PC-9 (cell line): ENCODE measurements at regions not wholly inside any gene's neighbourhood (a gene's known extent, or its start where the extent isn't known, plus 50 kb on each side); places are given as distances from the start of the nearest gene placed in this dataset.

Experiments used
- BruUV-seq: library from RNA; stranded (reverse); fragments of 400-500 nt; replicated peaks from 2 replicates; lab custom pipeline; 2021; lab: Mats Ljungman, UMichigan
- CTCF ChIA-PET: fragments of 300-600 bp; sonication (Branson Sonifier 250); formaldehyde crosslinking; loops from one replicate; lab custom pipeline; 2022; ENCODE audit warnings: antibody characterized with exemption; lab: Charles Lee
- POLR2A ChIA-PET: fragments of 300-600 bp; sonication (Branson Sonifier 250); formaldehyde crosslinking; loops from one replicate; lab custom pipeline; 2022; ENCODE audit warnings: antibody characterized with exemption; ENCODE audit not compliant: unreplicated experiment; lab: Charles Lee
- DNase-seq, 2 experiments: peaks; one replicate each; pipeline versions ENCODE4 v3.0.0 to v3.0.0-alpha.2; 2015 to 2022; ENCODE audit warnings: mixed read lengths in 1 of 2
- H2AFZ ChIP-seq: fragments of 200-600 bp; sonication (generic); 2 replicates; pipeline ENCODE4 v1.8.1; 2017; ENCODE audit warnings: antibody characterized with exemption
- H3F3A ChIP-seq: fragments of 200-600 bp; sonication (generic); 2 replicates; pipeline ENCODE4 v1.8.1; 2017; ENCODE audit warnings: antibody characterized with exemption, mild to moderate bottlenecking, low read depth; ENCODE audit not compliant: insufficient read depth
- H3K27ac ChIP-seq: fragments of 200-600 bp; sonication (generic); 2 replicates; pipeline ENCODE4 v1.6.1; 2016; ENCODE audit warnings: mixed run types
- H3K27me3 ChIP-seq: fragments of 200-600 bp; sonication (generic); 2 replicates; pipeline ENCODE4 v1.6.1; 2016; ENCODE audit warnings: low read depth, mixed run types; ENCODE audit not compliant: insufficient read depth
- H3K36me3 ChIP-seq: fragments of 200-600 bp; sonication (generic); 2 replicates; pipeline ENCODE4 v1.6.1; 2016; ENCODE audit warnings: low read depth, mixed run types
- H3K4me1 ChIP-seq: fragments of 200-600 bp; sonication (generic); replicated peaks from 2 replicates; pipeline ENCODE4 v1.6.1; 2016; ENCODE audit warnings: mixed run types; ENCODE audit not compliant: insufficient read depth
- H3K4me2 ChIP-seq: fragments of 200-600 bp; sonication (generic); 2 replicates; pipeline ENCODE4 v1.6.1; 2017; ENCODE audit warnings: mixed run types
- H3K4me3 ChIP-seq: fragments of 200-600 bp; sonication (generic); 2 replicates; pipeline ENCODE4 v1.6.1; 2016; ENCODE audit warnings: mixed run types
- H3K79me2 ChIP-seq: fragments of 200-600 bp; sonication (generic); 2 replicates; pipeline ENCODE4 v1.6.1; 2017; ENCODE audit warnings: low read depth, mixed run types
- H3K9me2 ChIP-seq: fragments of 200-600 bp; sonication (generic); 2 replicates; pipeline ENCODE4 v1.8.1; 2017; ENCODE audit warnings: mild to moderate bottlenecking; ENCODE audit not compliant: insufficient read depth
- H3K9me3 ChIP-seq: fragments of 200-600 bp; sonication (generic); 2 replicates; pipeline ENCODE4 v1.8.1; 2016; ENCODE audit warnings: low read depth; ENCODE audit not compliant: insufficient read depth
- H4K20me1 ChIP-seq: fragments of 200-600 bp; sonication (generic); 2 replicates; pipeline ENCODE4 v1.8.1; 2017; ENCODE audit not compliant: insufficient read depth
- EZH2 ChIP-seq: fragments of 200-600 bp; sonication (generic); IDR thresholded peaks from 2 replicates; pipeline ENCODE4 v1.8.0; 2017; ENCODE audit warnings: antibody characterized with exemption, low read depth
- intact Hi-C: fragments of 100-400 bp; cut with micrococcal nuclease; formaldehyde crosslinking; loops from one replicate; pipeline ENCODE4 v1.10.0; 2022; ENCODE audit not compliant: unreplicated experiment
- TF ChIP-seq, protein P1 (sequence below): fragments of 200-600 bp; sonication (generic); conservative IDR thresholded peaks from 2 replicates; pipeline ENCODE4 v1.6.1; 2017; ENCODE audit warnings: mixed run types, antibody characterized with exemption, mild to moderate bottlenecking, moderate library complexity

DNA sequence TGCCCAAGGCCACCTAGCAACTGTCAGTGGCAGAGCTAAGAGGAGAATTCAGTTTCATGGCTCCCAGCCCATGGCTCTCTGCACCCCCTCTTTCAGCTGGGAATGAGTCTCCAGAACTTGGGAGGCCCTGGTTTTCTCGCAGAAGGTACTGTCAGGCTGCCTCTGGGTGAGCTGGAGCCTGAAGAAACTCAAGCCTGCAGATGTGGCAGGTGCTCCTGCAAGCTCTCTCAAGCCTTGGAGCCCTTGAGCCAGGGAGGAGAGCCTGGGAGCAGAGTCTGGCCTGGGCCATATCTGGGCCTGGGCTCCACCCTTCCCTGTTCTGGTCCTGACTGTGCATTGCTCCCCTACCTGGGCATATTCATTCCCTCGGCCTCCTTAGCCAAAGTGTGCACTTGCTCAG lies 74.4 kb upstream of the TLE3 start:
- intact Hi-C loops: no loop called here
- Histone ChIP-seq H3K27me3 (no peaks in the 10 kb centered on the region), H3F3A (no peaks in the 10 kb centered on the region), H3K9me3 (no peaks in the 10 kb centered on the region), H3K36me3 (no peaks in the 10 kb centered on the region), H3K4me3 (no peak overlapping the region), H4K20me1 (no peaks in the 10 kb centered on the region), H3K4me2 (no peak overlapping the region), H3K79me2 (no peaks in the 10 kb centered on the region), H3K4me1 (no peaks in the 10 kb centered on the region), H3K27ac (no peak overlapping the region), H2AFZ (no peak overlapping the region), H3K9me2 (no peaks in the 10 kb centered on the region)
- TF ChIP-seq EZH2: no peak
- TF ChIP-seq, protein P1, sequence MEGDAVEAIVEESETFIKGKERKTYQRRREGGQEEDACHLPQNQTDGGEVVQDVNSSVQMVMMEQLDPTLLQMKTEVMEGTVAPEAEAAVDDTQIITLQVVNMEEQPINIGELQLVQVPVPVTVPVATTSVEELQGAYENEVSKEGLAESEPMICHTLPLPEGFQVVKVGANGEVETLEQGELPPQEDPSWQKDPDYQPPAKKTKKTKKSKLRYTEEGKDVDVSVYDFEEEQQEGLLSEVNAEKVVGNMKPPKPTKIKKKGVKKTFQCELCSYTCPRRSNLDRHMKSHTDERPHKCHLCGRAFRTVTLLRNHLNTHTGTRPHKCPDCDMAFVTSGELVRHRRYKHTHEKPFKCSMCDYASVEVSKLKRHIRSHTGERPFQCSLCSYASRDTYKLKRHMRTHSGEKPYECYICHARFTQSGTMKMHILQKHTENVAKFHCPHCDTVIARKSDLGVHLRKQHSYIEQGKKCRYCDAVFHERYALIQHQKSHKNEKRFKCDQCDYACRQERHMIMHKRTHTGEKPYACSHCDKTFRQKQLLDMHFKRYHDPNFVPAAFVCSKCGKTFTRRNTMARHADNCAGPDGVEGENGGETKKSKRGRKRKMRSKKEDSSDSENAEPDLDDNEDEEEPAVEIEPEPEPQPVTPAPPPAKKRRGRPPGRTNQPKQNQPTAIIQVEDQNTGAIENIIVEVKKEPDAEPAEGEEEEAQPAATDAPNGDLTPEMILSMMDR: no peak
- POLR2A ChIA-PET: no interaction called here
- BruUV-seq: no TSS peak
- CTCF ChIA-PET: no interaction called here
- DNase-seq: no peak

DNA sequence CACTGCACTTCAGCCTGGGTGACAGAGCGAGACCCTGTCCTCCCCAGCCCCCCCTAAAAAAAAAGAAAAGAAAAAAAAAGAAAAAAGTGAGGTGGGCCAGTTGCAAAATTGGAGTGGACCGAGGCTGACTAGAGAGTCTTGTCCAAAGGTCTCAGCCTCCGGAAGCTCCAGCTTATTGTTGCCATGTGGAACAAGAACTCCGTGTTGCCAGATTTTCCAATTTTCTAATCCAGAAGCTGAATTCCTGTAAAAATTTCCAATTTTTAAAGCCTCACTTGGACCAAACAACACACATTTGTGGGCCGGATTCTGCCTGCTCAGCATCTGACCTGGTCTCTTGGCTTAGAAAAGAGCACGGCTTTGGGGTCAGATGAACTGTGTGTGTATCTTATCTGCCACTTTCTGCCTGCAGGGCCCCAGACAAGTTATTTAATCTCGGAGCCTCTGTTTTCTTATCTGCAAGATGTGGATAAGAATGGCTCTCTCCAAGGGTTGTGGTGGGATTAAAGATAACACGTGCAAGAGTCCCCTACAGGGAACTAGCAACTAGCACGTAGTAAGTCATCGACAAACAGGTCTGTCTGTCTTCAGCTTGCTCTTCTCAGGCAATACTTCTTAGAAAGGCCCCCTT lies 73.7 kb upstream of the TLE3 start:
- no peaks in the 10 kb centered on the region for H3K4me1 ChIP-seq
- no peaks in the 10 kb centered on the region for H4K20me1 ChIP-seq
- no peak overlapping the region for H2AFZ ChIP-seq
- H3F3A ChIP-seq: no peaks in the 10 kb centered on the region
- H3K4me3 ChIP-seq: no peak overlapping the region
- H3K9me2 ChIP-seq: no peaks in the 10 kb centered on the region
- CTCF ChIA-PET: no interaction called here
- no peak overlapping the region for H3K27ac ChIP-seq
- no peaks in the 10 kb centered on the region for H3K79me2 ChIP-seq
- POLR2A ChIA-PET: no interaction called here
- no peaks in the 10 kb centered on the region for H3K9me3 ChIP-seq
- no peak for TF ChIP-seq EZH2
- TF ChIP-seq, protein P1: no peak
- intact Hi-C loops: no loop called here
- no peaks in the 10 kb centered on the region for H3K36me3 ChIP-seq
- no peak for DNase-seq
- no peak overlapping the region for H3K4me2 ChIP-seq
- no peaks in the 10 kb centered on the region for H3K27me3 ChIP-seq
- no TSS peak for BruUV-seq

DNA sequence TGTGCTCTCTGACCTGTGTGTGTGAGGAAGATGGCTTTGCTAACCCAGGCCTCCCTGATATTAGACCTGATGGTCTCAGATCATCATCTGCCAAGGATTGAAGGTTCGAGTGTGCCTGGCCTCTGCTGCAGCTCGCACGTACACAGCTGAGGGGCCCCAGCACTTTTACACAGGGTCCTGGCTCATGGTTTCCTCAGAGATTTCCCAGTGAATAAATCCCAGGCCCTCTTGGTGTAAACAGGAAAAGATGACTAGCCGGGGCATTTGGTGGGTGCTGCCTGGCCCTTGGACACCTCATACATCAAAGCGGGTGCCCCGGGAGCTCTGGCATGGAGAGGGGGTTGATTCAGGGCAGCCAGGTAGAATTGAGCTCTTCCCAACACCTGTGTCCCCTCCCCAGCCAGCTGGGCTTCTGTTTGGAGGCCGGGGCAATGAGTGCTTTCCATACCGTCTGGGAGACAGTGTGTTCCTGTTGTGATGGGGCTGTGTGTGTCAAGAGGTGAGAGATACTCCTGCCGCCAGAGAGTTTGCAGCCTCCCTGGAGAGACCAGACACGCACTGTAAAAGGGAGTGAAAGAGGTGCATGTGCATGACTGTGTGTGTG lies 72.5 kb upstream of the TLE3 start:
- Histone ChIP-seq H3K9me2 (no peaks in the 10 kb centered on the region), H4K20me1 (no peaks in the 10 kb centered on the region), H3K4me2 (no peak overlapping the region), H3K79me2 (no peaks in the 10 kb centered on the region), H3K4me3 (no peak overlapping the region), H3K9me3 (no peaks in the 10 kb centered on the region), H3K27ac (no peak overlapping the region), H2AFZ (no peak overlapping the region), H3K27me3 (no peaks in the 10 kb centered on the region), H3K36me3 (no peaks in the 10 kb centered on the region), H3K4me1 (no peaks in the 10 kb centered on the region), H3F3A (no peaks in the 10 kb centered on the region)
- intact Hi-C loops: no loop called here
- ChIA-PET CTCF (no interaction called here), POLR2A (no interaction called here)
- DNase-seq: no peak
- no TSS peak for BruUV-seq
- TF ChIP-seq, protein P1: no peak
- TF ChIP-seq EZH2: no peak
